ENCODE measurements at regions not wholly inside any gene's neighbourhood (a gene's known extent, or its start where the extent isn't known, plus 50 kb on each side); places are given as distances from the start of the nearest gene placed in this dataset.

- no peaks in the 10 kb centered on the region for H3K9me3 Mint-ChIP-seq
- H3K27me3 Mint-ChIP-seq, result peaks cover 2% of the 10 kb centered on the region
- no peak overlapping the region for H3K4me3 Mint-ChIP-seq
- H3K4me1 Mint-ChIP-seq, result no peaks in the 10 kb centered on the region
- H3K27ac Mint-ChIP-seq, result no peak overlapping the region
- no peaks in the 10 kb centered on the region for H3K36me3 Mint-ChIP-seq
These were observed 285.6 kb downstream of the GRIN2B start for GRCh38 chr12:13695781-13696180.

- no peak overlapping the region for H3K4me3 Mint-ChIP-seq
- H3K4me1 Mint-ChIP-seq, result no peaks in the 10 kb centered on the region
- no peaks in the 10 kb centered on the region for H3K36me3 Mint-ChIP-seq
- H3K27ac Mint-ChIP-seq, result no peak overlapping the region
- H3K27me3 Mint-ChIP-seq, result peaks cover under 1% of the 10 kb centered on the region
- peaks cover 4% of the 10 kb centered on the region for H3K9me3 Mint-ChIP-seq
These were observed 289.1 kb downstream of the GRIN2B start for GRCh38 chr12:13692332-13692731.

- H3K27ac Mint-ChIP-seq, result no peak overlapping the region
- no peaks in the 10 kb centered on the region for H3K27me3 Mint-ChIP-seq
- no peaks in the 10 kb centered on the region for H3K4me1 Mint-ChIP-seq
- no peaks in the 10 kb centered on the region for H3K36me3 Mint-ChIP-seq
- H3K9me3 Mint-ChIP-seq, result peaks cover 4% of the 10 kb centered on the region
- H3K4me3 Mint-ChIP-seq, result no peak overlapping the region
These were observed 289.8 kb downstream of the GRIN2B start for GRCh38 chr12:13691598-13691997.

GRCh38 chr12:13687633-13688032, 293.8 kb downstream of the GRIN2B start:
- H3K4me3 Mint-ChIP-seq, result no peak overlapping the region
- no peaks in the 10 kb centered on the region for H3K4me1 Mint-ChIP-seq
- peaks cover 4% of the 10 kb centered on the region for H3K9me3 Mint-ChIP-seq
- no peak overlapping the region for H3K27ac Mint-ChIP-seq
- H3K27me3 Mint-ChIP-seq, result no peaks in the 10 kb centered on the region
- H3K36me3 Mint-ChIP-seq, result no peaks in the 10 kb centered on the region

- H3K9me3 Mint-ChIP-seq, result peaks cover 4% of the 10 kb centered on the region
- no peaks in the 10 kb centered on the region for H3K36me3 Mint-ChIP-seq
- H3K4me3 Mint-ChIP-seq, result no peak overlapping the region
- H3K27ac Mint-ChIP-seq, result no peak overlapping the region
- H3K27me3 Mint-ChIP-seq, result no peaks in the 10 kb centered on the region
- H3K4me1 Mint-ChIP-seq, result no peaks in the 10 kb centered on the region
These were observed 295.1 kb downstream of the GRIN2B start for GRCh38 chr12:13686260-13686659.

- Mint-ChIP-seq H3K36me3 (peaks cover 1% of the 10 kb centered on the region), H3K4me3 (no peak overlapping the region), H3K4me1 (no peaks in the 10 kb centered on the region), H3K27me3 (peaks cover 1% of the 10 kb centered on the region), H3K9me3 (no peaks in the 10 kb centered on the region), H3K27ac (no peak overlapping the region)
These were observed 300.5 kb downstream of the GRIN2B start for GRCh38 chr12:13680916-13681315.

- Mint-ChIP-seq H3K4me3 (no peak overlapping the region), H3K36me3 (peaks cover 1% of the 10 kb centered on the region), H3K9me3 (no peaks in the 10 kb centered on the region), H3K27ac (no peak overlapping the region), H3K27me3 (peaks cover 9% of the 10 kb centered on the region), H3K4me1 (no peaks in the 10 kb centered on the region)
These were observed 304.5 kb downstream of the GRIN2B start for GRCh38 chr12:13676880-13677279.

GRCh38 chr12:13670285-13670866, 311.0 kb downstream of the GRIN2B start:
- no peaks in the 10 kb centered on the region for H3K4me1 Mint-ChIP-seq
- no peaks in the 10 kb centered on the region for H3K9me3 Mint-ChIP-seq
- H3K27ac Mint-ChIP-seq, result no peak overlapping the region
- H3K4me3 Mint-ChIP-seq, result no peak overlapping the region
- peaks cover 21% of the 10 kb centered on the region for H3K27me3 Mint-ChIP-seq
- no peaks in the 10 kb centered on the region for H3K36me3 Mint-ChIP-seq

GRCh38 chr12:13668880-13669279, 312.5 kb downstream of the GRIN2B start:
- H3K4me3 Mint-ChIP-seq, result no peak overlapping the region
- H3K4me1 Mint-ChIP-seq, result no peaks in the 10 kb centered on the region
- no peaks in the 10 kb centered on the region for H3K36me3 Mint-ChIP-seq
- no peak overlapping the region for H3K27ac Mint-ChIP-seq
- peaks cover 21% of the 10 kb centered on the region for H3K27me3 Mint-ChIP-seq
- no peaks in the 10 kb centered on the region for H3K9me3 Mint-ChIP-seq

GRCh38 chr12:13666806-13667205, 314.6 kb downstream of the GRIN2B start:
- Mint-ChIP-seq H3K4me3 (no peak overlapping the region), H3K4me1 (no peaks in the 10 kb centered on the region), H3K9me3 (no peaks in the 10 kb centered on the region), H3K36me3 (no peaks in the 10 kb centered on the region), H3K27me3 (peaks cover 13% of the 10 kb centered on the region), H3K27ac (no peak overlapping the region)

- Mint-ChIP-seq H3K27me3 (peaks cover 4% of the 10 kb centered on the region), H3K4me1 (no peaks in the 10 kb centered on the region), H3K27ac (no peak overlapping the region), H3K9me3 (no peaks in the 10 kb centered on the region), H3K4me3 (no peak overlapping the region), H3K36me3 (no peaks in the 10 kb centered on the region)
These were observed 320.2 kb downstream of the GRIN2B start for GRCh38 chr12:13661005-13661887.

GRCh38 chr12:13654456-13654855, 326.9 kb downstream of the GRIN2B start:
- no peak overlapping the region for H3K4me3 Mint-ChIP-seq
- H3K27me3 Mint-ChIP-seq, result peaks cover 8% of the 10 kb centered on the region
- H3K27ac Mint-ChIP-seq, result no peak overlapping the region
- no peaks in the 10 kb centered on the region for H3K4me1 Mint-ChIP-seq
- H3K36me3 Mint-ChIP-seq, result no peaks in the 10 kb centered on the region
- no peaks in the 10 kb centered on the region for H3K9me3 Mint-ChIP-seq

- H3K27me3 Mint-ChIP-seq, result peaks cover 6% of the 10 kb centered on the region
- H3K4me3 Mint-ChIP-seq, result no peak overlapping the region
- no peaks in the 10 kb centered on the region for H3K9me3 Mint-ChIP-seq
- no peaks in the 10 kb centered on the region for H3K36me3 Mint-ChIP-seq
- no peaks in the 10 kb centered on the region for H3K4me1 Mint-ChIP-seq
- no peak overlapping the region for H3K27ac Mint-ChIP-seq
These were observed 329.3 kb downstream of the GRIN2B start for GRCh38 chr12:13652105-13652504.

GRCh38 chr12:13635709-13636108, 345.7 kb downstream of the GRIN2B start:
- Mint-ChIP-seq H3K4me3 (no peak overlapping the region), H3K36me3 (no peaks in the 10 kb centered on the region), H3K27ac (no peak overlapping the region), H3K27me3 (no peaks in the 10 kb centered on the region), H3K9me3 (no peaks in the 10 kb centered on the region), H3K4me1 (no peaks in the 10 kb centered on the region)

- no peaks in the 10 kb centered on the region for H3K27me3 Mint-ChIP-seq
- H3K9me3 Mint-ChIP-seq, result no peaks in the 10 kb centered on the region
- H3K4me1 Mint-ChIP-seq, result no peaks in the 10 kb centered on the region
- H3K4me3 Mint-ChIP-seq, result no peak overlapping the region
- H3K36me3 Mint-ChIP-seq, result no peaks in the 10 kb centered on the region
- no peak overlapping the region for H3K27ac Mint-ChIP-seq
These were observed 349.5 kb downstream of the GRIN2B start for GRCh38 chr12:13631873-13632272.

- Mint-ChIP-seq H3K36me3 (no peaks in the 10 kb centered on the region), H3K27ac (no peak overlapping the region), H3K4me3 (no peak overlapping the region)
These were observed 351.0 kb downstream of the GRIN2B start for GRCh38 chr12:13630354-13630753.

More at GRCh38 chr12:13630354-13630753, 351.0 kb downstream of the GRIN2B start:
- H3K4me1 Mint-ChIP-seq, result no peaks in the 10 kb centered on the region
- no peaks in the 10 kb centered on the region for H3K9me3 Mint-ChIP-seq
- no peaks in the 10 kb centered on the region for H3K27me3 Mint-ChIP-seq

Measured in activated naive CD4-positive, alpha-beta T cell treated with anti-CD3 and anti-CD28 coated beads, Interleukin-2, amount 50 U/mL, for 24 hours (primary cell).